22Rv1 (cell line): ENCODE measurements at regions not wholly inside any gene's neighbourhood (a gene's known extent, or its start where the extent isn't known, plus 50 kb on each side); places are given as distances from the start of the nearest gene placed in this dataset.

Experiments
- ZFX ChIP-seq: fragments of 450-650 bp; IDR thresholded peaks from 2 replicates; pipeline ENCODE4 v1.6.1; 2017; ENCODE audit warnings: antibody characterized with exemption, borderline replicate concordance
- TF ChIP-seq, protein P1 (sequence below): fragments of 450-650 bp; IDR thresholded peaks from 2 replicates; pipeline ENCODE4 v1.5.1; 2017; ENCODE audit warnings: mild to moderate bottlenecking

DNA sequence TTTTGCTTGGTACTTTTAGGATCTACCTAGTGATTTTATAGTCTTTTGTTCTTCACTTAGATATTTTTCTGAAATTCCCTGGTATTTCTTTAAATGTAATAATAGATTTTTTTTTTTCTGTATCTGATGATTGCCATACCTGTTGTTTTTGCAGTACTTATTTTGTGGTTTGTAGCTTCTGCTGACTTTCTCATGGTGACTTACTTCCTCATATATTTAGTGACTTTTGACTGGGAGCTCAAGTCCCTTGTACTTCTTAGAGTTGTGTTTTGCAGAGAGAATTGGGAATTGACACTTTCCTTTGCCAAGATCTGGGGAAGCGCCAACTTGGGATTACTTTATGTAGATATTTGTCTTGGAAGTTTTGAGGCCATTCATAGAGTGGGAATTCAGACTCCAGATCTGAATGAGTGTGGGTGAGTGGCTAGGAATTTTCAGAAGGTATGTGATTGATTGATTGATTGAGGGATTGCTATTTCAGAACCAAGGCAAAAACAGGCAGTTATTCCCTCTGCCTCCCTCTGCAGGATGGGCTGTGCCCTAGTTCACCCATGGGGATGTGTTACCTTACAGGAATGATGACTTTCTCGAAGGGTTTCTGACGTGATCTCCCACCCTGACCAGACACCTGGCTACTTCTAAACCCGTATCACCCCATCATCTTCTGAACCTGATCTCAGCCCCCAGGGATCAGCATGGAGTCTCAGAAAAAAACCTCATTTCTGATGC, 219.5 kb downstream of the URB2 start:
- TF ChIP-seq, protein P1, sequence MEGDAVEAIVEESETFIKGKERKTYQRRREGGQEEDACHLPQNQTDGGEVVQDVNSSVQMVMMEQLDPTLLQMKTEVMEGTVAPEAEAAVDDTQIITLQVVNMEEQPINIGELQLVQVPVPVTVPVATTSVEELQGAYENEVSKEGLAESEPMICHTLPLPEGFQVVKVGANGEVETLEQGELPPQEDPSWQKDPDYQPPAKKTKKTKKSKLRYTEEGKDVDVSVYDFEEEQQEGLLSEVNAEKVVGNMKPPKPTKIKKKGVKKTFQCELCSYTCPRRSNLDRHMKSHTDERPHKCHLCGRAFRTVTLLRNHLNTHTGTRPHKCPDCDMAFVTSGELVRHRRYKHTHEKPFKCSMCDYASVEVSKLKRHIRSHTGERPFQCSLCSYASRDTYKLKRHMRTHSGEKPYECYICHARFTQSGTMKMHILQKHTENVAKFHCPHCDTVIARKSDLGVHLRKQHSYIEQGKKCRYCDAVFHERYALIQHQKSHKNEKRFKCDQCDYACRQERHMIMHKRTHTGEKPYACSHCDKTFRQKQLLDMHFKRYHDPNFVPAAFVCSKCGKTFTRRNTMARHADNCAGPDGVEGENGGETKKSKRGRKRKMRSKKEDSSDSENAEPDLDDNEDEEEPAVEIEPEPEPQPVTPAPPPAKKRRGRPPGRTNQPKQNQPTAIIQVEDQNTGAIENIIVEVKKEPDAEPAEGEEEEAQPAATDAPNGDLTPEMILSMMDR, result no peak
- no peak for TF ChIP-seq ZFX
